Loucy (cell line): ENCODE measurements at regions not wholly inside any gene's neighbourhood (a gene's known extent, or its start where the extent isn't known, plus 50 kb on each side); places are given as distances from the start of the nearest gene placed in this dataset.
"Not testable (repeated sequence)": the region's sequence is repeated elsewhere in the genome, so short reads cannot be mapped to it uniquely, and the experiment has no call there.

Experiments used
- H2AFZ ChIP-seq: fragments of 200-600 bp; sonication (generic); 2 replicates; pipeline ENCODE4 v1.6.0; 2016; ENCODE audit warnings: antibody characterized with exemption, mild to moderate bottlenecking, low read length, moderate library complexity
- H3F3A ChIP-seq: fragments of 200-600 bp; 2 replicates; pipeline ENCODE4 v1.6.0; 2016; ENCODE audit warnings: antibody characterized with exemption, low read depth, mild to moderate bottlenecking
- H3K27me3 ChIP-seq: fragments of 200-600 bp; sonication (generic); 2 replicates; pipeline ENCODE4 v1.6.1; 2014; ENCODE audit warnings: low read length, mild to moderate bottlenecking; ENCODE audit not compliant: insufficient read depth, poor library complexity, severe bottlenecking
- H3K36me3 ChIP-seq: fragments of 200-600 bp; sonication (generic); 2 replicates; pipeline ENCODE4 v1.6.1; 2016; ENCODE audit warnings: low read length; ENCODE audit not compliant: insufficient read depth
- H3K4me1 ChIP-seq: fragments of 200-600 bp; sonication (generic); 2 replicates; pipeline ENCODE4 v1.5.1; 2014; ENCODE audit warnings: low read length, mild to moderate bottlenecking; ENCODE audit not compliant: insufficient read depth, poor library complexity, severe bottlenecking
- H3K4me2 ChIP-seq: fragments of 200-600 bp; sonication (generic); 2 replicates; pipeline ENCODE4 v1.6.0; 2014; ENCODE audit warnings: antibody characterized with exemption, low read length, low read depth, mild to moderate bottlenecking; ENCODE audit not compliant: poor library complexity, severe bottlenecking
- H3K4me3 ChIP-seq: fragments of 200-600 bp; sonication (generic); 2 replicates; pipeline ENCODE4 v1.5.1; 2014; ENCODE audit warnings: low read length, mild to moderate bottlenecking, mixed read lengths; ENCODE audit not compliant: poor library complexity, severe bottlenecking
- H3K79me2 ChIP-seq: fragments of 200-600 bp; sonication (generic); 2 replicates; pipeline ENCODE4 v1.6.1; 2014; ENCODE audit warnings: low read length; ENCODE audit not compliant: insufficient read depth
- H3K9ac ChIP-seq: fragments of 200-600 bp; sonication (generic); 2 replicates; pipeline ENCODE4 v1.6.0; 2014; ENCODE audit warnings: mild to moderate bottlenecking, low read depth, low read length, moderate library complexity; ENCODE audit not compliant: poor library complexity, severe bottlenecking
- H3K9me2 ChIP-seq: fragments of 200-600 bp; sonication (generic); replicated peaks from 2 replicates; pipeline ENCODE4 v1.6.1; 2016; ENCODE audit warnings: low read depth, low read length, mixed read lengths
- H3K9me3 ChIP-seq: fragments of 200-600 bp; sonication (generic); 2 replicates; pipeline ENCODE4 v1.6.1; 2014; ENCODE audit warnings: mild to moderate bottlenecking, antibody characterized with exemption, low read length, low read depth; ENCODE audit not compliant: insufficient read depth
- H4K20me1 ChIP-seq: fragments of 200-600 bp; sonication (generic); 2 replicates; pipeline ENCODE4 v1.6.0; 2014; ENCODE audit warnings: antibody characterized with exemption, low read length, mild to moderate bottlenecking; ENCODE audit not compliant: insufficient read depth, poor library complexity, severe bottlenecking
- CTCF ChIP-seq: fragments of 200-600 bp; sonication (generic); conservative IDR thresholded peaks from 2 replicates; pipeline ENCODE4 v1.5.1; 2014; ENCODE audit warnings: mild to moderate bottlenecking, antibody characterized with exemption, low read length
- EZH2phosphoT487 ChIP-seq: fragments of 200-600 bp; IDR thresholded peaks from 2 replicates; pipeline ENCODE4 v1.6.1; 2018; ENCODE audit warnings: antibody characterized with exemption, mild to moderate bottlenecking, moderate library complexity, borderline replicate concordance

GRCh38 chr5:123976379-123977033, 464.5 kb downstream of the CSNK1G3 start:
- Histone ChIP-seq H3K4me3 (no peak overlapping the region), H3K79me2 (no peaks in the 10 kb centered on the region), H3F3A (no peaks in the 10 kb centered on the region), H3K4me2 (no peak overlapping the region), H3K9ac (no peak overlapping the region), H3K36me3 (no peaks in the 10 kb centered on the region), H3K9me2 (no peaks in the 10 kb centered on the region), H3K4me1 (no peaks in the 10 kb centered on the region), H4K20me1 (no peaks in the 10 kb centered on the region), H3K9me3 (no peaks in the 10 kb centered on the region), H3K27me3 (no peaks in the 10 kb centered on the region), H2AFZ (no peak overlapping the region)
- TF ChIP-seq CTCF, result no peak

DNA sequence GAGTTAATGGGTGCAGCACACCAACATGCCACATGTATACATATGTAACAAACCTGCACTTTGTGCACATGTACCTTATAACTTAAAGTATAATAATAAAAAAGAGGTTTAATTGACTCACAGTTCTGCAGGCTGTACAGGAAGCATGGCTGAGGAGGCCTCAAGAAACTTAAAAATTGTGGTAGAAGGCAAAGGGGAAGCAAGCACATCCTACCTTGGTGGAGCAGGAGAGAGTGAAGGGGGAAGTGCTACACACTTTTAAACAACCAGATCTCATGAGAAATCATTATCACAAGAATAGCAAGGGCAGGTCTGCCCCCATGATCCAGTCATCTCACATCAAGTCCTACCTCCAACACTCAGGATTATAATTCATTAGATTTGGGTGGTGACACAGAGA, 463.5 kb downstream of the CSNK1G3 start:
- H3K4me2 ChIP-seq, H3K4me3 ChIP-seq, H4K20me1 ChIP-seq, H3K4me1 ChIP-seq, H3K36me3 ChIP-seq, H3K79me2 ChIP-seq, H2AFZ ChIP-seq, H3K9me2 ChIP-seq, H3K9ac ChIP-seq, H3F3A ChIP-seq, H3K9me3 ChIP-seq, H3K27me3 ChIP-seq: not testable (repeated sequence)

DNA sequence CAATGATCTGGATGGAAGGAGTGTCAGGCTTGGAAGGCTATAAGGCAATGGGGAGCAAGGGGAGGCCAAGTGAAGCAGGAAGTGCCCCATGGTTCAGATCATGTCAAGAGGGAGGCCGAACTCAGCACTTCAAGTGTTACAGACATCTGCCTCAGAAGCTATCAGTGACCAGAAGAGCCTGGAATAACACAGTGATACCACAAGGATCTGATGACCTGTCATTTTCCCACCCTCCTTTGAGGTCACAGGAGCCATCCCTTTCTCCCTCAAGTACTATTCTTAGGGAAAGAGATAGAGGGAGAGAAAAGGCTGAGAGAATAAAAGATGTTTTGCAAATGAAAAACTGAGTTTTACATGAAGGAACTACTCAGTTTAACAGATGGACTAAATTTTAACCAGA, 454.8 kb downstream of the CSNK1G3 start:
- Histone ChIP-seq H2AFZ (no peak overlapping the region), H4K20me1 (no peaks in the 10 kb centered on the region), H3K9me2 (no peaks in the 10 kb centered on the region), H3K27me3 (no peaks in the 10 kb centered on the region), H3K4me3 (no peak overlapping the region), H3K79me2 (no peaks in the 10 kb centered on the region), H3K36me3 (no peaks in the 10 kb centered on the region), H3F3A (no peaks in the 10 kb centered on the region), H3K4me2 (no peak overlapping the region), H3K9me3 (no peaks in the 10 kb centered on the region), H3K4me1 (no peaks in the 10 kb centered on the region), H3K9ac (no peak overlapping the region)
- TF ChIP-seq CTCF, result no peak
- TF ChIP-seq EZH2phosphoT487, result no peak

GRCh38 chr5:123965626-123966025, 453.6 kb downstream of the CSNK1G3 start:
- H3K9me3 ChIP-seq, result no peaks in the 10 kb centered on the region
- H4K20me1 ChIP-seq, result no peaks in the 10 kb centered on the region
- no peaks in the 10 kb centered on the region for H3K79me2 ChIP-seq
- no peak overlapping the region for H3K4me2 ChIP-seq
- H3K36me3 ChIP-seq, result no peaks in the 10 kb centered on the region
- no peaks in the 10 kb centered on the region for H3K4me1 ChIP-seq
- TF ChIP-seq EZH2phosphoT487, result no peak
- TF ChIP-seq CTCF, result no peak
- no peaks in the 10 kb centered on the region for H3F3A ChIP-seq
- no peak overlapping the region for H3K9ac ChIP-seq
- no peak overlapping the region for H2AFZ ChIP-seq
- H3K27me3 ChIP-seq, result no peaks in the 10 kb centered on the region
- no peak overlapping the region for H3K4me3 ChIP-seq
- H3K9me2 ChIP-seq, result no peaks in the 10 kb centered on the region
